Testis (tissue), 2 donors: ENCODE measurements at regions not wholly inside any gene's neighbourhood (a gene's known extent, or its start where the extent isn't known, plus 50 kb on each side); places are given as distances from the start of the nearest gene placed in this dataset.

Source experiments
- CTCF ChIP-seq, 3 experiments: fragments of 450-650 bp in 2 of 3; fragments of 200-600 bp in 1 of 3; sonication (generic) in 1 of 3; IDR thresholded peaks; one replicate each; pipeline ENCODE4 v1.5.1; 2016 to 2019; ENCODE audit warnings: antibody characterized with exemption in 3 of 3, mild to moderate bottlenecking in 2 of 3, moderate library complexity in 1 of 3
- POLR2A ChIP-seq: fragments of 450-650 bp; IDR thresholded peaks from one replicate; pipeline ENCODE4 v1.6.1; 2017; ENCODE audit warnings: antibody characterized with exemption, mild to moderate bottlenecking, moderate library complexity

GRCh38 chr2:8614646-8615045, 67.2 kb upstream of the ID2 start:
- TF ChIP-seq POLR2A (no peak), CTCF (IDR thresholded peaks at IDR 0.05) (no peak)
